ENCODE measurements at regions not wholly inside any gene's neighbourhood (a gene's known extent, or its start where the extent isn't known, plus 50 kb on each side); places are given as distances from the start of the nearest gene placed in this dataset.

- Histone ChIP-seq H3K9me3 (ENCODE audit: low read length) (no peaks in the 10 kb centered on the region), H3F3A (ENCODE audit: insufficient read depth, low read length, poor library complexity, severe bottlenecking) (no peaks in the 10 kb centered on the region), H3K79me2 (replicated peaks; ENCODE audit: insufficient read depth, low read length) (no peaks in the 10 kb centered on the region), H3K36me3 (ENCODE audit: insufficient read depth, low read length) (no peaks in the 10 kb centered on the region), H2AFZ (ENCODE audit: low read depth, low read length) (no peak overlapping the region), H3K9ac (ENCODE audit: low read length) (no peak overlapping the region), H3K9me2 (ENCODE audit: insufficient read depth, low read length) (no peaks in the 10 kb centered on the region), H3K4me3 (ENCODE audit: low read length) (no peak overlapping the region), H4K20me1 (ENCODE audit: insufficient read depth) (no peaks in the 10 kb centered on the region), H3K27me3 (ENCODE audit: insufficient read depth, low read depth, low read length) (no peaks in the 10 kb centered on the region), H3K27ac (ENCODE audit: low read length) (no peak overlapping the region), H3K4me2 (ENCODE audit: low read length) (no peak overlapping the region)
- TF ChIP-seq EP300 (conservative IDR thresholded peaks at IDR 0.05; ENCODE audit: poor library complexity, severe bottlenecking) (no peak), TAF1 (IDR thresholded peaks at IDR 0.05; ENCODE audit: low read depth) (no peak), POLR2AphosphoS5 (IDR thresholded peaks at IDR 0.05) (no peak), REST (IDR thresholded peaks at IDR 0.05; ENCODE audit: borderline replicate concordance) (no peak), CTCF (IDR thresholded peaks at IDR 0.05; ENCODE audit: poor library complexity, severe bottlenecking) (no peak), EZH2 (IDR thresholded peaks at IDR 0.05; ENCODE audit: borderline replicate concordance, insufficient read depth, low read length, poor library complexity, severe bottlenecking) (no peak), MXI1 (conservative IDR thresholded peaks at IDR 0.05; ENCODE audit: poor library complexity, severe bottlenecking) (no peak), RAD21 (conservative IDR thresholded peaks at IDR 0.05) (no peak), SMC3 (conservative IDR thresholded peaks at IDR 0.05; ENCODE audit: poor library complexity) (no peak)
Observed at GRCh38 chr1:229812148-229812547, 186.1 kb downstream of the URB2 start.

GRCh38 chr1:229812693-229813092 lies 186.6 kb downstream of the URB2 start:
- Histone ChIP-seq H3K27ac (ENCODE audit: low read length) (no peak overlapping the region), H3K9ac (ENCODE audit: low read length) (no peak overlapping the region), H3K27me3 (ENCODE audit: insufficient read depth, low read depth, low read length) (no peaks in the 10 kb centered on the region), H3K36me3 (ENCODE audit: insufficient read depth, low read length) (no peaks in the 10 kb centered on the region), H3K79me2 (replicated peaks; ENCODE audit: insufficient read depth, low read length) (no peaks in the 10 kb centered on the region), H2AFZ (ENCODE audit: low read depth, low read length) (no peak overlapping the region), H4K20me1 (ENCODE audit: insufficient read depth) (no peaks in the 10 kb centered on the region), H3K4me3 (ENCODE audit: low read length) (no peak overlapping the region), H3K9me2 (ENCODE audit: insufficient read depth, low read length) (no peaks in the 10 kb centered on the region), H3K9me3 (ENCODE audit: low read length) (no peaks in the 10 kb centered on the region), H3K4me2 (ENCODE audit: low read length) (no peak overlapping the region), H3F3A (ENCODE audit: insufficient read depth, low read length, poor library complexity, severe bottlenecking) (no peaks in the 10 kb centered on the region)
- TF ChIP-seq RAD21 (conservative IDR thresholded peaks at IDR 0.05) (no peak), CTCF (IDR thresholded peaks at IDR 0.05; ENCODE audit: poor library complexity, severe bottlenecking) (no peak), POLR2AphosphoS5 (IDR thresholded peaks at IDR 0.05) (no peak), MXI1 (conservative IDR thresholded peaks at IDR 0.05; ENCODE audit: poor library complexity, severe bottlenecking) (no peak), EZH2 (IDR thresholded peaks at IDR 0.05; ENCODE audit: borderline replicate concordance, insufficient read depth, low read length, poor library complexity, severe bottlenecking) (no peak)
